T-helper 9 cell (primary cell): ENCODE measurements at regions not wholly inside any gene's neighbourhood (a gene's known extent, or its start where the extent isn't known, plus 50 kb on each side); places are given as distances from the start of the nearest gene placed in this dataset.
"Not testable (repeated sequence)": the region's sequence is repeated elsewhere in the genome, so short reads cannot be mapped to it uniquely, and the experiment has no call there.

ENCODE experiments used
- DNase-seq: peaks from one replicate; pipeline ENCODE4 v3.0.0-alpha.2; 2020

GRCh38 chr2:8334866-8335325, 347.0 kb upstream of the ID2 start:
- DNase-seq, result no peak

- no peak for DNase-seq
Observed at GRCh38 chr2:8335801-8336200, 346.1 kb upstream of the ID2 start.

DNA sequence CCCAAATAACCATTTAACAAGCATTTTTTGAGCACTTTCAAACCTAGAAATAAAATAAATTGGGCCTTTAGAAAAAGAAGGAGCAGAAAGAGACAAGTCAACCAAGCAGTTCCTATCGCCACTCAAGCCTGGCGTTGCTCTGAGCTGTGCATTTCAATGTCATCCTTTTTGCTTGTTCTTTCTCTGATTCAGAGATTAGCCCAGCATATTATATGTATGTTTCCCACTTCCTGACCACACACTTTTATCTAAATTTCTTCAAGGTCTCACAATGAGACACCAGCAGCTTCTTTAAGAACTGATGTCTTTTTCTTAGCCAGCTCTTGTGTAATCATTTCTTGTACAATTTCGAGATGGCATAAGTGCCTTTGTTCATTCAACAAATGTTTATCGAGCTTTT, 344.5 kb upstream of the ID2 start:
- no peak for DNase-seq

DNA sequence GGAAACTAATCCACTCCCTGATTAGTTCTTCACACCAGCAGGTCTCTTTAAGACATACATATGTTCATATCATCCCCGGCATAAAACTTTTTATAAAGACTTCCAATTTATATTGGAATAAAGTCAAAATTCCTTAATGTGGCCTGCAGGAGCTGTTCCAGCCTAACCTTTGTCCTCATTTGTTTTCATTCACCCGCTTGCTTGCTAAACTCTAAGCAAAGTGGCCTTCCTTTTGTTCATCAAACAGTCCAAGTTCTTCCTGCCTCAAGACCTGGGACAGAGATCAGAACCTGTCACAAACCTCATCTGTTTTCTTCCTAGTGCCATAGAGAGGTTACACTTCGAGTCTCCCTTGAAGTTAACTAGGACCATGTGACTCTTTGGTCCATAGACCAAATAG, 339.4 kb upstream of the ID2 start:
- DNase-seq, result no peak

- no peak for DNase-seq
Observed at GRCh38 chr2:8343031-8343430, 338.8 kb upstream of the ID2 start.

GRCh38 chr2:8344144-8345097, 337.4 kb upstream of the ID2 start:
- no peak for DNase-seq

- no peak for DNase-seq
Observed at GRCh38 chr2:8345200-8345599, 336.7 kb upstream of the ID2 start.

DNA sequence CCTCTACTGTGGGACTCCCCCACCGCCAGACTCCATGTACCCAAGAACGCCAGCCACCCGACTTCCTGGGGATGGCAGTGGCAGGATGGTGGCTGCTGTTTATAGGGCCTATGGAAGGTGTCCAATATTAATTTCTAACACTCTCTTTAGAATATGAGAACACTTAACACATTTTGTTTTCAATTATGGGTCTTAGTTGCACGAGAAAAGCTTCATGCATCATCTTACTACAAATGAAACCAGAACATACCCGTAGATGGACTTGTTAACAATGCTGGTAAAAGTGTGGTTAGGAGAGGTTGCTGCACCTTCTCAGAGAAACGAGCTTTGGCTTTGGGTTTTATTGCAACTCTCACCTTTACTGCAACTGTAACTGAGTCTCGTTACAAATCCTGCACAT, 335.6 kb upstream of the ID2 start:
- DNase-seq, result no peak

GRCh38 chr2:8346706-8347430, 335.0 kb upstream of the ID2 start:
- DNase-seq, result no peak

DNA sequence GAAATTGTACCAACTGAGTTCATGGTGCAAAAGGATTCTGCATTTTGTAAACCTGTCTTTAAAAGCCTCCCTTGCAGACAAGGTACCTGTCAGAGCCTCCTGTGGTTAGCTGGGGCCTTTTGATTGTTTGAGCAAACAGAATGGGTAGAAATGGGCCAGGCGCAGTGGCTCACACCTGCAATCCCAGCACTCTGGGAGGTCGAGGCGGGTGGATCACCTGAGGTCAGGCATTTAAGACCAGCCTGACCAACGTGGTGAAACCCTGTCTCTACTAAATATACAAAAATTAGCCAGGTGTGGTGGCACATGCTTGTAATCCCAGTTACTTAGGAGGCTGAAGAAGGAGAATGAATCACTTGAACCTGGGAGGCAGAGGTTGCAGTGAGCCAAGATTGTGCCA, 332.9 kb upstream of the ID2 start:
- DNase-seq, result not testable (repeated sequence)

DNA sequence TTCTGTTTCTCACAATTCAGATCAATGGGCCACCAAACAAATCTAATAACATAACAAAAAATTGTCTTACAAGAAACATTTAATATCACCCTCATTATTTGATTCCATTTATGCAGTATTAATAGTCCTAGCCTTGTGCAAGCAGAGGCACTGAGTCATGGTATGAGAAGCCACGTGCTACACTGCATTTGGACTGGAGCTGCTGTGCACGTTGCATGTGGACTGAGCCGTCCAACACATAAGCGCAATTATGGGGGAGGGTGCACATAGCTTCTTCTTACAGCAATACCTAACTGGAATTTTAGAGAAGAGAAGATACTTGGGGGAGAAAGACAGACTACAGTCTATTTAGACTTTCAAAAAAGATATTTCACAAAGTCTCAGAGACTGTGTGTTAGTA, 329.6 kb upstream of the ID2 start:
- DNase-seq, result no peak

- DNase-seq, result no peak
Observed at GRCh38 chr2:8352989-8353388, 328.9 kb upstream of the ID2 start.

DNA sequence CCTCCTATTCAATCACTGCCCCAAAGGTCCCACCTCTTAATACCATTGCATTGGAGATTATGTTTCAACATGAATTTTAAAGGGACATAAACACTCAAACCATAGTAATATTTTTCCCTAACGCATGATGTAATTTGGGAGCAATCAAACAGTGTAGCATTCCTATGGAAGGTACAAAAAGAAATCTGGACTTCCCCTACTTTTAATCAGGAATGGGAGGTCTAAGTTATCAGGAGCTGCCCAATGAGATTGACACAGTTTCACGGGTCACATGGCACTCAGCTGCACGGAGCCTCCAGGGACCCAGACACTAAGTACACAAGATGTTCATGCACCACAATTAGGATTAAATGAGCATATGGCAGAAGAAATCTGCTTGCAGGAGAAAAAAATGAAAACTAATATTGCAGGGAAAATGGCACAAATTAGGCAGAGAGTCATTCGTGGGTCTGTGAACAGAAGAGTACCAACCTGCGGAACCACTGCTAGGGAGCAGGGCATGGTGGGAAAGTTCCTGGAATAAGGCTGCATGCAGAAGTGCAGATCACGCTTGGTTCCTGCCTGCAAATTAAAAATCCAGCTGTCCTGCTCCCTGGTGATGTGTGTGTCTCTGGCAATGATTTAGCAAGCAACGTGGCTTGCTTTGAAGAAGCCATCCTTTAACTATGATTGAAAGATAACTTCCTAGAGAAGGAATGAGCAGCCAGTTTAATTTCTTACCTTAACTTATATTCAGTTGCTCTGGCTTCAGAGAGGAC, 326.6 kb upstream of the ID2 start:
- no peak for DNase-seq

DNA sequence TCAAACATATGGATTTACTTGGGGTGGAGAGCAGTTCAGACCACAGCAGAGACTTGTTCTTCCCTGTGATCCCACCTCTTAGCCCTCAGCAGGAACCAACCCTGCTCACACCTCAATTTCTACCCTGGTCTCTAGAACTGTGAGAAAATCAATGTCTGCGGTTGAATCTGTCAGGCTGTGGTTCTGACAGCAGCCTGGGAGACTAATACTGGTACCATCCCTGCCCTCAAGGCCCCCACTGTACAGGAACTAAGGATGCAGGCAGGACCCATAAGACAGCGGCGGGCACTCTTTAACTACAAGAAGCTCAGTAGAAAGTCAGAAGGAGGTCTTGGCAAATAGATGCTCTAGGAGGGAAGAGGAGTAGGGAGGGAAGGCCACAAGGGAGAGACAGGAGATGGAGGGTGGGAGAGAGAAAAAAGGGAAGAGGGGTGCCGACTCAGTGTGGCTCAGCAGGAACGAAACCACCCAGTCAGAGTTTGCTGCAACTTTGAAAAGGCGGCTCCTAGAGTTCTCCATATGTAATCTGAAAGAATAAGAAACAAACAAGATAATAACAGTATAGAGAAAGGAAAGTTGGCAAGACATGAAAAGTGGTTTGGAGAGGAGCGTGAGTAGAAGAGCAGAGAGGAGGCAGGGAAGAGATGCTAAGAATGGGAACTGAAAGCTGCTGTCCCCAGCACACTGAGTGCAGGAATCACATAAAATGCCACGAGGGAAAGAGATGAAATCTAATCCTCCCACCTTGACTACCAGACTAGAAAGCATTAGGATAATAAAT, 323.9 kb upstream of the ID2 start:
- DNase-seq, result no peak

DNA sequence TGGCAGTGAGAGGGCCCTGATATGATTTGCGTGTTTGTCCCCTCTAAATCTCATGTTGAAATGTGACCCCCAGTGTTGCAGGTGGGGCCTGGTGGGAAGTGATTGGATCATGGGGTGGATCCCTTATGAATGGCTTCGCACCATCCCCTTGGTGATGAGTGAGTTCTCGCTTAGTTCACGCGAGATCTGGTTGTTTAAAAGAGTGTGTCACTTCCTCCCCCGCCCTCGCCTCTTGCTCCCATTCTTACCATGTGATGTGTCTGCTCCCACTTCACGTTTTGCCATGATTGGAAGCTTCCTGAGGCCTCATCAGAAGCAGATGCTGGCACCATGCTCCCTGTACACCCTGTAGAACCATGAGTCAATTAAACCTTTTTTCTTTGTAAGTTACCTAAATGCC, 319.9 kb upstream of the ID2 start:
- no peak for DNase-seq

DNA sequence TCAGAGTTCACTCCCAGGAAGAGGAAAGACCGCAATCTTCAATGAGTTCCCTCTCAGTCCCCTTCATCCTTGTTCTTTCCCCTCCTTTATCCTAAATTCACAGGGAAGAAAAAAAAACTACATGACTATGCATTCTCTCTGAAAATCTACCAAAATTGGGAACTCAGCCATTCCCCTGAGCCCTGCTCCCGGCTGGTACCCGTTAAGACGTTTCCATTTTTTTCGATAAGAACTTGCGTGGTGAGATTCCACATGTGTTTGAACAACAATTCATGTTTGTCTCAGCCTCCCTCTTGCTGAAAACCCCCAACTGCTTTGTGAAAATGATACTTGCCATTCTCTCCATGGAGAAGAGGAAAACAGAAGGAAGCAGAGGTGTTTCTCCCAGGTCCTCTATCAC, 318.7 kb upstream of the ID2 start:
- no peak for DNase-seq

DNA sequence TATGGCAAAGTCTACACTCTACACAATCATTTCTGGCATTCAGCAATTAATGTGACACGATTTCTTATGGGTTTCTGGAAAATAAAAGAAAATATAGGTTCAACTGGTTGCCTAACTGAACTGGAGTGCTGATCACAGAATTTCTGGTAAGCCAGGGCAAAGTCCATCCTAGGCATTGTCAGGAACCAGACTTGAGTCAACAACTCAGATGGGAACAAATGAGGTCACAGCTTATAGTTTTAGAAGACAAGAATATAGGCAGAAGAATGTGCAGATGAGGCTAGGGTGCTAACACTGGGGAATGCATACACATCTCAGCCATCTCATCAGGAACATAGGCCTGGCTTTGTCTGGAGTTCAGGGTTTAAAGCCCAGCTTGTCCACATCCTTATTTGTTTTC, 317.2 kb upstream of the ID2 start:
- no peak for DNase-seq

DNA sequence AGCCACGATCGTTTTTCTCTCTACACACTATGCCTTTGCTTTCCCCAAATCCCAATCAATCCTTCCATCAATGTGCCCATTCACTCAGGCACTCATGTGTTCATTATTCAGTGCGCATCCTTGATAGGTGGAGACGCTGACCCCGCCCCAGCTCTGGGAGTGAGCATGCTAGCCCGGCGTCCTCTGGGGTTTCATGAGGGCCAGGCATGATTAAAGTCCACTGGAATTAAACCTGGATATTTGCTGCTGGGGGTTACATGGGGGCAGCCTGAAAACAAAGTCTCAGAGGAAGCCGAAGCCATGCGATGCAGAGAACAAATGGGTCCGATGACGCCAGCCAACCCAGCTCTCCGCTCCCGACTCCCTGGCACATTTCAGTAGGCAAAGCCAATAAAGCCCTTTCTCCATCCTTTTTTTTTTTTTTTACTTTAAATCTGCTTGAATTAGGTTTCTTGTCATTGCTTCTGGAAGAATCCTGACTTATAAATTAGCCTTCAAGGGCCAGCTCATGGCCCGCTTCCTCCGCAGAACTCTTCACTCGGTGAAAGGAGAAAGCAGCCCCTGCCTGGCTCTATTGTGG, 316.4 kb upstream of the ID2 start:
- DNase-seq, result no peak

- no peak for DNase-seq
Observed at GRCh38 chr2:8367833-8368232, 314.0 kb upstream of the ID2 start.

GRCh38 chr2:8368463-8368862, 313.4 kb upstream of the ID2 start:
- no peak for DNase-seq

GRCh38 chr2:8369522-8369921, 312.3 kb upstream of the ID2 start:
- no peak for DNase-seq

DNA sequence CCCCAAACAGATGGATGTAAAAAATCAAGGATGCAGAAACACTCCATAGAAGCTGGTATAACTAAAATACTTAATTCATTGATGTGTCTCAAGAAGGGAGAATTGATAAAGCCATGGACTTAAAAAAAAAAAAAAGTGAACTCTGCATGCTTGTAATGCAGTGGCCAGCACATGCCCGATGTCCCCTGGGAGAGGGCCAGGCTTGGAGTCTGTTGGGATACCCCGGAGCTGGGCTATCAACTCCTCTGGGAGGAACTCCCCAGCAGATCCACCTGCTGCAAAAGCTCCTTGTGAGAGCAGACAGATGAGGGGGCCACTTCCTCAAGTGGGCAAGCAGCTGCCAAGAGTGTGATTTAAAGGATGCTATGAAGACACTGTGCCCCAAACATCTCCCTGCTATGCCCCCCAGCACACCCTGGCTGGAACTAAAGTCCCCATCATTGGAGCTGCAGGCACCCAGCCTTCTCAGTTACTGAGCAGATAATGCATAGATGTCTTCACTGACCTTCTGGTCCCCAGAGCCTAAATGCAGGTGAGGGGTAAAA, 311.5 kb upstream of the ID2 start:
- DNase-seq, result no peak
